ENCODE measurements at regions not wholly inside any gene's neighbourhood (a gene's known extent, or its start where the extent isn't known, plus 50 kb on each side); places are given as distances from the start of the nearest gene placed in this dataset.

GRCh38 chr13:23960566-23961156, 63.4 kb upstream of the C1QTNF9B start:
- Histone ChIP-seq H3K9me1 (ENCODE audit: control insufficient read depth, extremely low read depth, insufficient read depth, low read length) (no peaks in the 10 kb centered on the region), H3K27ac (ENCODE audit: control insufficient read depth, insufficient read depth, low read length) (no peak overlapping the region), H2AFZ (ENCODE audit: control insufficient read depth, low read length) (no peak overlapping the region), H3K9me3 (ENCODE audit: control insufficient read depth, low read depth, low read length) (no peaks in the 10 kb centered on the region), H4K20me1 (ENCODE audit: control insufficient read depth, extremely low read depth, insufficient read depth, low read length) (no peaks in the 10 kb centered on the region), H3K4me3 (ENCODE audit: control insufficient read depth in 2 of 3, extremely low read depth in 1 of 3, insufficient read depth in 2 of 3, low read depth in 1 of 3, low read length in 3 of 3) (no peak overlapping the region), H3K4me2 (ENCODE audit: control insufficient read depth, extremely low read depth, insufficient read depth, low read depth, low read length) (no peak overlapping the region), H3K27me3 (ENCODE audit: control insufficient read depth, extremely low read depth, insufficient read depth, low read length) (no peaks in the 10 kb centered on the region), H3K4me1 (ENCODE audit: control insufficient read depth, extremely low read depth, insufficient read depth, low read length) (peaks cover 20% of the 10 kb centered on the region), H3K9ac (ENCODE audit: control insufficient read depth, extremely low read depth, insufficient read depth, low read length) (no peak overlapping the region), H3K36me3 (ENCODE audit: control insufficient read depth in 2 of 2, extremely low read depth in 1 of 2, insufficient read depth in 2 of 2, low read length in 2 of 2) (no peaks in the 10 kb centered on the region), H3K79me2 (ENCODE audit: control insufficient read depth, insufficient read depth, low read length) (no peaks in the 10 kb centered on the region)
- peak in 2 of 3 experiments; percentile 66 to 73 for TF ChIP-seq CTCF (optimal IDR thresholded peaks at IDR 0.05 in 1 of 3, IDR thresholded peaks at IDR 0.05 in 1 of 3, conservative IDR thresholded peaks at IDR 0.05 in 1 of 3; ENCODE audit: extremely low read depth in 1 of 3, insufficient read depth in 2 of 3, low read length in 3 of 3)
- no peak for TF ChIP-seq EZH2 (IDR thresholded peaks at IDR 0.05; ENCODE audit: low read length)
- FAIRE-seq (peak; percentile 75), DNase-seq (ENCODE audit: low read depth, low spot score) (no peak)
- dilution Hi-C loops (cut with MboI; ENCODE audit: extremely low pct_ligation_motif_present, low sequenced_read_pairs) = no loop called here

- Histone ChIP-seq H3K27me3 (ENCODE audit: control insufficient read depth, extremely low read depth, insufficient read depth, low read length) (no peaks in the 10 kb centered on the region), H4K20me1 (ENCODE audit: control insufficient read depth, extremely low read depth, insufficient read depth, low read length) (no peaks in the 10 kb centered on the region), H3K79me2 (ENCODE audit: control insufficient read depth, insufficient read depth, low read length) (no peaks in the 10 kb centered on the region), H3K4me2 (ENCODE audit: control insufficient read depth, extremely low read depth, insufficient read depth, low read depth, low read length) (no peak overlapping the region), H3K9me3 (ENCODE audit: control insufficient read depth, low read depth, low read length) (no peaks in the 10 kb centered on the region), H2AFZ (ENCODE audit: control insufficient read depth, low read length) (no peak overlapping the region), H3K4me1 (ENCODE audit: control insufficient read depth, extremely low read depth, insufficient read depth, low read length) (peaks cover 7% of the 10 kb centered on the region), H3K9ac (ENCODE audit: control insufficient read depth, extremely low read depth, insufficient read depth, low read length) (no peak overlapping the region), H3K36me3 (ENCODE audit: control insufficient read depth in 2 of 2, extremely low read depth in 1 of 2, insufficient read depth in 2 of 2, low read length in 2 of 2) (no peaks in the 10 kb centered on the region), H3K9me1 (ENCODE audit: control insufficient read depth, extremely low read depth, insufficient read depth, low read length) (no peaks in the 10 kb centered on the region), H3K4me3 (ENCODE audit: control insufficient read depth in 2 of 3, extremely low read depth in 1 of 3, insufficient read depth in 2 of 3, low read depth in 1 of 3, low read length in 3 of 3) (no peak overlapping the region), H3K27ac (ENCODE audit: control insufficient read depth, insufficient read depth, low read length) (no peak overlapping the region)
- DNase-seq (ENCODE audit: low read depth, low spot score) = no peak
- no peak for FAIRE-seq
- no peak for TF ChIP-seq CTCF (optimal IDR thresholded peaks at IDR 0.05 in 1 of 3, IDR thresholded peaks at IDR 0.05 in 1 of 3, conservative IDR thresholded peaks at IDR 0.05 in 1 of 3; ENCODE audit: extremely low read depth in 1 of 3, insufficient read depth in 2 of 3, low read length in 3 of 3)
- TF ChIP-seq EZH2 (IDR thresholded peaks at IDR 0.05; ENCODE audit: low read length) = no peak
- dilution Hi-C loops (cut with MboI; ENCODE audit: extremely low pct_ligation_motif_present, low sequenced_read_pairs) = no loop called here
Measured at GRCh38 chr13:23963184-23963931, 66.1 kb upstream of the C1QTNF9B start.
